C4-2B (cell line): ENCODE measurements at regions not wholly inside any gene's neighbourhood (a gene's known extent, or its start where the extent isn't known, plus 50 kb on each side); places are given as distances from the start of the nearest gene placed in this dataset.

Experiments used
- ZFX ChIP-seq: fragments of 450-650 bp; IDR thresholded peaks from 2 replicates; pipeline ENCODE4 v1.6.1; 2017
- TF ChIP-seq, protein P1 (sequence below): fragments of 450-650 bp; conservative IDR thresholded peaks from 2 replicates; pipeline ENCODE4 v1.5.1; 2017; ENCODE audit warnings: mild to moderate bottlenecking

DNA sequence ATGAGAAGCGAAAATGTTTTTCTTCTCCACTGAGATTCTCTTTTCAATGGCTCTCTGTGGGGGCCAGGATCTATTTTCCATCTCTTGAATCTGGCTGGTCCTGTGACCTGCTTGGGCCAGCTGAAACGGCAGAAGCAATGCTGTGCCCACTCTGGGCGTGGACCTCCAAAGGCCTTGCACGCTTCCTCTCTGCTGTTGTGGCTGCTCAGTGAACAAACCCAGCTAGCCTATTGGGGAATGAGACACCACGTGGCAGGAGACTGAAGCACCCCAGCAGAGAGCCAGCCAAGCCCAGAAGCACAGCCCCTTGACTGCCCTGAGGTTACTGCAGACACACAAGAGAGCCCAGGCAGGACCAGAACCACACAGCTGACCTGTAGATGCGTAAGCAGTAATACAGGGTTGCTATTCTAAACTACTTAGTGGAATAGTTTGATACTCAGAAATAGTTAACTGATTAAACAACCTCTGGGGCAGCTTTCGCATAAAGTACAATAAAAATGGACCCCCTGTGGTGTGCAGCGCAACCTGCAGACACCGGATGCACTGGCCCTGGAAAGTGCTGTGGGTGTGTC lies 221.7 kb upstream of the SH3BP4 start:
- TF ChIP-seq, protein P1, sequence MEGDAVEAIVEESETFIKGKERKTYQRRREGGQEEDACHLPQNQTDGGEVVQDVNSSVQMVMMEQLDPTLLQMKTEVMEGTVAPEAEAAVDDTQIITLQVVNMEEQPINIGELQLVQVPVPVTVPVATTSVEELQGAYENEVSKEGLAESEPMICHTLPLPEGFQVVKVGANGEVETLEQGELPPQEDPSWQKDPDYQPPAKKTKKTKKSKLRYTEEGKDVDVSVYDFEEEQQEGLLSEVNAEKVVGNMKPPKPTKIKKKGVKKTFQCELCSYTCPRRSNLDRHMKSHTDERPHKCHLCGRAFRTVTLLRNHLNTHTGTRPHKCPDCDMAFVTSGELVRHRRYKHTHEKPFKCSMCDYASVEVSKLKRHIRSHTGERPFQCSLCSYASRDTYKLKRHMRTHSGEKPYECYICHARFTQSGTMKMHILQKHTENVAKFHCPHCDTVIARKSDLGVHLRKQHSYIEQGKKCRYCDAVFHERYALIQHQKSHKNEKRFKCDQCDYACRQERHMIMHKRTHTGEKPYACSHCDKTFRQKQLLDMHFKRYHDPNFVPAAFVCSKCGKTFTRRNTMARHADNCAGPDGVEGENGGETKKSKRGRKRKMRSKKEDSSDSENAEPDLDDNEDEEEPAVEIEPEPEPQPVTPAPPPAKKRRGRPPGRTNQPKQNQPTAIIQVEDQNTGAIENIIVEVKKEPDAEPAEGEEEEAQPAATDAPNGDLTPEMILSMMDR: no peak
- no peak for TF ChIP-seq ZFX
